Liver (tissue), 3 donors: ENCODE measurements at regions not wholly inside any gene's neighbourhood (a gene's known extent, or its start where the extent isn't known, plus 50 kb on each side); places are given as distances from the start of the nearest gene placed in this dataset.

Experiments
- ATF3 ChIP-seq: IDR thresholded peaks from 2 replicates; pipeline ENCODE4 v1.6.1; 2016; ENCODE audit warnings: antibody characterized with exemption
- HNF4G ChIP-seq: IDR thresholded peaks from 2 replicates; pipeline ENCODE4 v1.6.1; 2016; ENCODE audit warnings: antibody characterized with exemption
- JUND ChIP-seq, 2 donors: IDR thresholded peaks; 2 replicates each; pipeline ENCODE4 v1.6.1; 2016; ENCODE audit warnings: antibody characterized with exemption in 2 of 2
- REST ChIP-seq: IDR thresholded peaks from 2 replicates; pipeline ENCODE4 v1.6.1; 2016; ENCODE audit warnings: antibody characterized with exemption, mild to moderate bottlenecking
- SP1 ChIP-seq: IDR thresholded peaks from 2 replicates; pipeline ENCODE4 v1.6.1; 2018; ENCODE audit warnings: antibody characterized with exemption, mild to moderate bottlenecking
- TAF1 ChIP-seq: conservative IDR thresholded peaks from 2 replicates; pipeline ENCODE4 v1.6.1; 2016; ENCODE audit warnings: antibody characterized with exemption, mild to moderate bottlenecking
- YY1 ChIP-seq: IDR thresholded peaks from 2 replicates; pipeline ENCODE4 v1.6.1; 2016; ENCODE audit warnings: antibody characterized with exemption, mild to moderate bottlenecking
- TF ChIP-seq, protein P1 (sequence below): fragments of 150-350 bp; IDR thresholded peaks from 2 replicates; pipeline ENCODE4 v1.5.1; 2017; ENCODE audit warnings: improper control_type of control experiment, low read depth, low read length; ENCODE audit not compliant: missing input control
- TF ChIP-seq, protein P2 (sequence below): IDR thresholded peaks from 2 replicates; pipeline ENCODE4 v1.6.1; 2016; ENCODE audit warnings: antibody characterized with exemption
- donor health status: healthy.
- donor health status: healthy.

GRCh38 chr3:40980467-40980866, 218.8 kb upstream of the CTNNB1 start:
- TF ChIP-seq, protein P1, sequence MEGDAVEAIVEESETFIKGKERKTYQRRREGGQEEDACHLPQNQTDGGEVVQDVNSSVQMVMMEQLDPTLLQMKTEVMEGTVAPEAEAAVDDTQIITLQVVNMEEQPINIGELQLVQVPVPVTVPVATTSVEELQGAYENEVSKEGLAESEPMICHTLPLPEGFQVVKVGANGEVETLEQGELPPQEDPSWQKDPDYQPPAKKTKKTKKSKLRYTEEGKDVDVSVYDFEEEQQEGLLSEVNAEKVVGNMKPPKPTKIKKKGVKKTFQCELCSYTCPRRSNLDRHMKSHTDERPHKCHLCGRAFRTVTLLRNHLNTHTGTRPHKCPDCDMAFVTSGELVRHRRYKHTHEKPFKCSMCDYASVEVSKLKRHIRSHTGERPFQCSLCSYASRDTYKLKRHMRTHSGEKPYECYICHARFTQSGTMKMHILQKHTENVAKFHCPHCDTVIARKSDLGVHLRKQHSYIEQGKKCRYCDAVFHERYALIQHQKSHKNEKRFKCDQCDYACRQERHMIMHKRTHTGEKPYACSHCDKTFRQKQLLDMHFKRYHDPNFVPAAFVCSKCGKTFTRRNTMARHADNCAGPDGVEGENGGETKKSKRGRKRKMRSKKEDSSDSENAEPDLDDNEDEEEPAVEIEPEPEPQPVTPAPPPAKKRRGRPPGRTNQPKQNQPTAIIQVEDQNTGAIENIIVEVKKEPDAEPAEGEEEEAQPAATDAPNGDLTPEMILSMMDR = no peak
- TF ChIP-seq SP1 = no peak
- no peak for TF ChIP-seq TAF1
- TF ChIP-seq REST = no peak
- TF ChIP-seq, protein P2, sequence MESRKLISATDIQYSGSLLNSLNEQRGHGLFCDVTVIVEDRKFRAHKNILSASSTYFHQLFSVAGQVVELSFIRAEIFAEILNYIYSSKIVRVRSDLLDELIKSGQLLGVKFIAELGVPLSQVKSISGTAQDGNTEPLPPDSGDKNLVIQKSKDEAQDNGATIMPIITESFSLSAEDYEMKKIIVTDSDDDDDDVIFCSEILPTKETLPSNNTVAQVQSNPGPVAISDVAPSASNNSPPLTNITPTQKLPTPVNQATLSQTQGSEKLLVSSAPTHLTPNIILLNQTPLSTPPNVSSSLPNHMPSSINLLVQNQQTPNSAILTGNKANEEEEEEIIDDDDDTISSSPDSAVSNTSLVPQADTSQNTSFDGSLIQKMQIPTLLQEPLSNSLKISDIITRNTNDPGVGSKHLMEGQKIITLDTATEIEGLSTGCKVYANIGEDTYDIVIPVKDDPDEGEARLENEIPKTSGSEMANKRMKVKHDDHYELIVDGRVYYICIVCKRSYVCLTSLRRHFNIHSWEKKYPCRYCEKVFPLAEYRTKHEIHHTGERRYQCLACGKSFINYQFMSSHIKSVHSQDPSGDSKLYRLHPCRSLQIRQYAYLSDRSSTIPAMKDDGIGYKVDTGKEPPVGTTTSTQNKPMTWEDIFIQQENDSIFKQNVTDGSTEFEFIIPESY = no peak
- TF ChIP-seq HNF4G = no peak
- TF ChIP-seq ATF3 = no peak
- no peak for TF ChIP-seq JUND (IDR thresholded peaks at IDR 0.05)
- no peak for TF ChIP-seq YY1
